Tibial artery (tissue), 4 donors: ENCODE measurements at regions not wholly inside any gene's neighbourhood (a gene's known extent, or its start where the extent isn't known, plus 50 kb on each side); places are given as distances from the start of the nearest gene placed in this dataset.

Source experiments
- DNase-seq, 2 donors: peaks; one replicate each; pipeline ENCODE4 v3.0.0-alpha.2; 2019
- H3K27ac ChIP-seq, 2 donors: fragments of 200-600 bp; sonication (generic) in 1 of 2; 1 replicate in 1 of 2; 2 replicates in 1 of 2; pipeline ENCODE4 v1.5.1; 2018 to 2019; ENCODE audit warnings: mild to moderate bottlenecking in 1 of 2
- H3K27me3 ChIP-seq, 2 donors: fragments of 200-600 bp; sonication (generic) in 1 of 2; one replicate each; pipeline versions ENCODE4 v1.5.1 to v1.6.0; 2016 to 2019
- H3K36me3 ChIP-seq, 3 donors: fragments of 200-600 bp; sonication (generic) in 2 of 3; one replicate each; pipeline ENCODE4 v1.5.1; 2016 to 2019; ENCODE audit warnings: mild to moderate bottlenecking in 2 of 3
- H3K4me1 ChIP-seq, 4 donors: fragments of 200-600 bp; sonication (generic) in 2 of 4; 1 replicate in 3 of 4; 2 replicates in 1 of 4; pipeline ENCODE4 v1.5.1; 2016 to 2019
- H3K4me3 ChIP-seq, 2 donors: fragments of 200-600 bp; sonication (generic) in 1 of 2; 1 replicate in 1 of 2; 2 replicates in 1 of 2; pipeline ENCODE4 v1.5.1; 2018 to 2019; ENCODE audit warnings: mild to moderate bottlenecking in 2 of 2
- H3K9me3 ChIP-seq, 3 donors: fragments of 200-600 bp; sonication (generic) in 1 of 3; one replicate each; pipeline ENCODE4 v1.5.1; 2016 to 2019
- CTCF ChIP-seq, 2 experiments: fragments of 200-600 bp in 1 of 2; fragments of 450-650 bp in 1 of 2; IDR thresholded peaks; one replicate each; pipeline ENCODE4 v1.5.1; 2017 to 2019; ENCODE audit warnings: antibody characterized with exemption in 2 of 2, mild to moderate bottlenecking in 1 of 2, moderate library complexity in 1 of 2
- intact Hi-C: fragments of 100-400 bp; cut with DNase I; formaldehyde crosslinking; loops from one replicate; pipeline ENCODE4 v1.15.0; 2023; ENCODE audit warnings: low total_unique reads

- Histone ChIP-seq H3K27me3 (no peaks in the 10 kb centered on the region), H3K27ac (no peak overlapping the region), H3K4me1 (peaks cover 0 to 5% (median 0%) of the 10 kb centered on the region in 4 donors), H3K4me3 (no peak overlapping the region), H3K36me3 (no peaks in the 10 kb centered on the region), H3K9me3 (no peaks in the 10 kb centered on the region)
- peak in 1 of 2 donors; percentile 58 for DNase-seq
- intact Hi-C loops: no loop called here
- TF ChIP-seq CTCF (IDR thresholded peaks at IDR 0.05): no peak
Observed at GRCh38 chrX:109839694-109840567, 106.9 kb upstream of the ACSL4 start.

GRCh38 chrX:109840585-109840984, 107.5 kb upstream of the ACSL4 start:
- H3K9me3 ChIP-seq: no peaks in the 10 kb centered on the region
- peaks cover 0 to 5% (median 0%) of the 10 kb centered on the region in 4 donors for H3K4me1 ChIP-seq
- peak; percentile 57 to 63 for DNase-seq
- intact Hi-C loops: no loop called here
- H3K27me3 ChIP-seq: no peaks in the 10 kb centered on the region
- no peak overlapping the region for H3K27ac ChIP-seq
- H3K36me3 ChIP-seq: no peaks in the 10 kb centered on the region
- H3K4me3 ChIP-seq: no peak overlapping the region
- no peak for TF ChIP-seq CTCF (IDR thresholded peaks at IDR 0.05)

- Histone ChIP-seq H3K36me3 (no peaks in the 10 kb centered on the region), H3K4me3 (no peak overlapping the region), H3K27ac (no peak overlapping the region), H3K4me1 (peaks cover 0 to 5% (median 0%) of the 10 kb centered on the region in 4 donors), H3K27me3 (no peaks in the 10 kb centered on the region), H3K9me3 (no peaks in the 10 kb centered on the region)
- no peak for DNase-seq
- TF ChIP-seq CTCF (IDR thresholded peaks at IDR 0.05): no peak
- intact Hi-C loops: no loop called here
Observed at GRCh38 chrX:109841257-109841656, 108.2 kb upstream of the ACSL4 start.

GRCh38 chrX:109841869-109842579, 109.0 kb upstream of the ACSL4 start:
- no peak overlapping the region for H3K4me3 ChIP-seq
- no peaks in the 10 kb centered on the region for H3K27me3 ChIP-seq
- no peaks in the 10 kb centered on the region for H3K9me3 ChIP-seq
- no peak for DNase-seq
- H3K4me1 ChIP-seq: peaks cover 0 to 5% (median 0%) of the 10 kb centered on the region in 4 donors
- intact Hi-C loops: no loop called here
- no peak for TF ChIP-seq CTCF (IDR thresholded peaks at IDR 0.05)
- no peak overlapping the region for H3K27ac ChIP-seq
- no peaks in the 10 kb centered on the region for H3K36me3 ChIP-seq

GRCh38 chrX:109842611-109843010, 109.6 kb upstream of the ACSL4 start:
- Histone ChIP-seq H3K27ac (no peak overlapping the region), H3K4me3 (no peak overlapping the region), H3K4me1 (peaks cover 0 to 5% (median 0%) of the 10 kb centered on the region in 4 donors), H3K27me3 (no peaks in the 10 kb centered on the region), H3K9me3 (no peaks in the 10 kb centered on the region), H3K36me3 (no peaks in the 10 kb centered on the region)
- DNase-seq: no peak
- intact Hi-C loops: no loop called here
- TF ChIP-seq CTCF (IDR thresholded peaks at IDR 0.05): no peak
